SK-N-SH treated with all-trans-retinoic acid at 6 μM for 48 hours (cell line): ENCODE measurements at regions not wholly inside any gene's neighbourhood (a gene's known extent, or its start where the extent isn't known, plus 50 kb on each side); places are given as distances from the start of the nearest gene placed in this dataset.

Experiments used
- ATAC-seq: fragments of 200-7000 bp; cut with Tn5 transposase; 3 replicates; pipeline ENCODE4 v1.9.1; 2020; ENCODE audit warnings: mild to moderate bottlenecking, moderate library complexity
- ARNTL ChIP-seq: fragments of 450-650 bp; formaldehyde crosslinking; IDR thresholded peaks from 2 replicates; pipeline ENCODE4 v1.5.0; 2020; ENCODE audit warnings: low read depth, mild to moderate bottlenecking, moderate library complexity, borderline replicate concordance
- BACH2 ChIP-seq: fragments of 250-450 bp; sonication (Bioruptor Pico); IDR thresholded peaks from 2 replicates; pipeline ENCODE4 v1.9.0; 2021; ENCODE audit warnings: mild to moderate bottlenecking, borderline replicate concordance
- CREB5 ChIP-seq: fragments of 250-450 bp; sonication (Bioruptor Pico); IDR thresholded peaks from 2 replicates; pipeline ENCODE4 v1.5.1; 2020; ENCODE audit warnings: low read depth, mild to moderate bottlenecking, moderate library complexity
- CSDC2 ChIP-seq: fragments of 250-450 bp; sonication (Bioruptor Pico); IDR thresholded peaks from 2 replicates; pipeline ENCODE4 v1.5.0; 2020; ENCODE audit warnings: mild to moderate bottlenecking, moderate library complexity
- CSRNP3 ChIP-seq: fragments of 250-450 bp; sonication (Bioruptor Pico); IDR thresholded peaks from 2 replicates; pipeline ENCODE4 v1.5.1; 2021; ENCODE audit warnings: mild to moderate bottlenecking, moderate library complexity
- ESRRG ChIP-seq: fragments of 250-450 bp; sonication (Bioruptor Pico); IDR thresholded peaks from 2 replicates; pipeline ENCODE4 v1.6.1; 2021; ENCODE audit warnings: mild to moderate bottlenecking
- GLIS3 ChIP-seq: fragments of 250-450 bp; sonication (Bioruptor Pico); IDR thresholded peaks from 2 replicates; pipeline ENCODE4 v1.5.0; 2020; ENCODE audit warnings: mild to moderate bottlenecking, moderate library complexity
- ISL1 ChIP-seq: fragments of 250-450 bp; sonication (Bioruptor Pico); IDR thresholded peaks from 2 replicates; pipeline ENCODE4 v2.1.2; 2022; ENCODE audit warnings: mild to moderate bottlenecking, moderate library complexity
- OSR1 ChIP-seq: fragments of 250-450 bp; sonication (Bioruptor Pico); IDR thresholded peaks from 2 replicates; pipeline ENCODE4 v1.8.0; 2022; ENCODE audit warnings: moderate library complexity, mild to moderate bottlenecking, inconsistent platforms
- PPARA ChIP-seq: fragments of 250-450 bp; sonication (Bioruptor Pico); IDR thresholded peaks from 2 replicates; pipeline ENCODE4 v1.5.0; 2020; ENCODE audit warnings: mild to moderate bottlenecking, borderline replicate concordance
- RARB ChIP-seq: fragments of 250-450 bp; sonication (Bioruptor Pico); IDR thresholded peaks from 2 replicates; pipeline ENCODE4 v1.8.0; 2021; ENCODE audit warnings: mild to moderate bottlenecking, moderate library complexity
- SNAI2 ChIP-seq: fragments of 250-450 bp; sonication (Bioruptor Pico); IDR thresholded peaks from 2 replicates; pipeline ENCODE4 v1.5.0; 2020; ENCODE audit warnings: mild to moderate bottlenecking, moderate library complexity
- TCF4 ChIP-seq: fragments of 250-450 bp; sonication (Bioruptor Pico); IDR thresholded peaks from 2 replicates; pipeline ENCODE4 v1.8.0; 2021; ENCODE audit warnings: mild to moderate bottlenecking, moderate library complexity, borderline replicate concordance
- TOX ChIP-seq: fragments of 250-450 bp; sonication (Bioruptor Pico); IDR thresholded peaks from 2 replicates; pipeline ENCODE4 v1.8.0; 2021; ENCODE audit warnings: mild to moderate bottlenecking, moderate library complexity, borderline replicate concordance
- ZNF565 ChIP-seq: fragments of 450-650 bp; formaldehyde crosslinking; conservative IDR thresholded peaks from 2 replicates; pipeline ENCODE4 v1.5.0; 2020; ENCODE audit warnings: low read depth, mild to moderate bottlenecking, moderate library complexity
- ZNF70 ChIP-seq: fragments of 450-650 bp; formaldehyde crosslinking; IDR thresholded peaks from 2 replicates; pipeline ENCODE4 v1.5.0; 2020; ENCODE audit warnings: mild to moderate bottlenecking, moderate library complexity
- ZNF8 ChIP-seq: fragments of 450-650 bp; formaldehyde crosslinking; IDR thresholded peaks from 2 replicates; pipeline ENCODE4 v1.5.0; 2020; ENCODE audit warnings: mild to moderate bottlenecking, moderate library complexity
- TF ChIP-seq, protein P1 (sequence below): fragments of 250-450 bp; sonication (Bioruptor Pico); IDR thresholded peaks from 2 replicates; pipeline ENCODE4 v1.5.0; 2020; ENCODE audit warnings: mild to moderate bottlenecking, moderate library complexity
- TF ChIP-seq, protein P2 (sequence below): fragments of 250-450 bp; sonication (Bioruptor Pico); IDR thresholded peaks from 2 replicates; pipeline ENCODE4 v1.8.0; 2021; ENCODE audit warnings: low read depth, mild to moderate bottlenecking, moderate library complexity, borderline replicate concordance

GRCh38 chr4:121256887-121257466 is 92.9 kb upstream of the TNIP3 start (continued):
- no peak for TF ChIP-seq RARB (CRISPR knock-in tag)
- TF ChIP-seq, protein P1, sequence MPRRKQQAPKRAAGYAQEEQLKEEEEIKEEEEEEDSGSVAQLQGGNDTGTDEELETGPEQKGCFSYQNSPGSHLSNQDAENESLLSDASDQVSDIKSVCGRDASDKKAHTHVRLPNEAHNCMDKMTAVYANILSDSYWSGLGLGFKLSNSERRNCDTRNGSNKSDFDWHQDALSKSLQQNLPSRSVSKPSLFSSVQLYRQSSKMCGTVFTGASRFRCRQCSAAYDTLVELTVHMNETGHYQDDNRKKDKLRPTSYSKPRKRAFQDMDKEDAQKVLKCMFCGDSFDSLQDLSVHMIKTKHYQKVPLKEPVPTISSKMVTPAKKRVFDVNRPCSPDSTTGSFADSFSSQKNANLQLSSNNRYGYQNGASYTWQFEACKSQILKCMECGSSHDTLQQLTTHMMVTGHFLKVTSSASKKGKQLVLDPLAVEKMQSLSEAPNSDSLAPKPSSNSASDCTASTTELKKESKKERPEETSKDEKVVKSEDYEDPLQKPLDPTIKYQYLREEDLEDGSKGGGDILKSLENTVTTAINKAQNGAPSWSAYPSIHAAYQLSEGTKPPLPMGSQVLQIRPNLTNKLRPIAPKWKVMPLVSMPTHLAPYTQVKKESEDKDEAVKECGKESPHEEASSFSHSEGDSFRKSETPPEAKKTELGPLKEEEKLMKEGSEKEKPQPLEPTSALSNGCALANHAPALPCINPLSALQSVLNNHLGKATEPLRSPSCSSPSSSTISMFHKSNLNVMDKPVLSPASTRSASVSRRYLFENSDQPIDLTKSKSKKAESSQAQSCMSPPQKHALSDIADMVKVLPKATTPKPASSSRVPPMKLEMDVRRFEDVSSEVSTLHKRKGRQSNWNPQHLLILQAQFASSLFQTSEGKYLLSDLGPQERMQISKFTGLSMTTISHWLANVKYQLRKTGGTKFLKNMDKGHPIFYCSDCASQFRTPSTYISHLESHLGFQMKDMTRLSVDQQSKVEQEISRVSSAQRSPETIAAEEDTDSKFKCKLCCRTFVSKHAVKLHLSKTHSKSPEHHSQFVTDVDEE (CRISPR knock-in tag), result no peak
- no peak for TF ChIP-seq CSDC2 (CRISPR knock-in tag)
- TF ChIP-seq ESRRG (CRISPR knock-in tag), result no peak
- no peak for TF ChIP-seq SNAI2 (CRISPR knock-in tag)
- no peak for TF ChIP-seq GLIS3 (CRISPR knock-in tag)

DNA sequence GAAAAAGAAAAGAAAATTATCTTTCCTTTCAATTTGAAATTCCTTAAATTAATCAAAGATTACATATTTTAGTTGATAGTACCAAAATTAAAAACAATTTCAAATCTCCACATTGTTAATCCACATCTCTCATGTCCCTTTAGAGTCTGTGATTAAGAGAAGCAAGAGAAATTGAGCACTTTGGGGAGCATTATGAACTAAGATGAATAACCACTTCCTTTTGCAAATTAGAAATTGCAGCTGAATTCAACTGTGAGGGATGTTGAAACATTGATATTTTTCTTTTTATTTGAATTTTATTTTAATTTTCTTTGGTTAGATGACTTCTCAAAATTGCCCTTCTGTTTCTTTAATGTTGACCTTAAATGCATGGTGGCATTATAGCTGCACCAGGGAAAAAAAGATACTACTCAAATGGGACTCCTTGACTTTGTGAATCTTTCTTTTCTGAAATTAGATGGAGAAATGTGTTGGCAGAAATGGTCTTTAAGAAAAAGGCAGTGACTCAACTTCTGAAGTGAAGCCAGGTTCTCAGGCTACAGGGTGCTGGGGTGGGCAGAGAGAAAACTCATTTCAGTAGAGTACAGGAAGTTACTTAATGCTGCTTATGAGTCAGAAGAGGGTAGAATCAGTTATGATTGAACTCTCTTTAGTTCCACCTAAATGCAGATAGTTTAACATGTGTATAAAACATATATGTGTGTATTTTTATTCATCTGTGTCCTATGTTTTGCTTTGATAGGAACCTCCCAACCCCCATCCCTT is 92.0 kb upstream of the TNIP3 start:
- peak; percentile 69 for ATAC-seq
- no peak for TF ChIP-seq TOX (CRISPR knock-in tag)
- TF ChIP-seq CREB5, result no peak
- no peak for TF ChIP-seq CSRNP3 (CRISPR knock-in tag)
- no peak for TF ChIP-seq ARNTL (CRISPR knock-in tag)

GRCh38 chr4:121253961-121254360 is 89.8 kb upstream of the TNIP3 start:
- TF ChIP-seq ZNF565 (CRISPR knock-in tag) (no peak), ZNF8 (CRISPR knock-in tag) (no peak), PPARA (CRISPR knock-in tag) (no peak), ISL1 (CRISPR knock-in tag) (no peak), ESRRG (CRISPR knock-in tag) (no peak), OSR1 (CRISPR knock-in tag) (no peak), ZNF70 (no peak), GLIS3 (CRISPR knock-in tag) (no peak), ARNTL (CRISPR knock-in tag) (no peak), CSRNP3 (CRISPR knock-in tag) (no peak), CREB5 (no peak), BACH2 (CRISPR knock-in tag) (no peak), TCF4 (CRISPR knock-in tag) (no peak)
- TF ChIP-seq, protein P2, sequence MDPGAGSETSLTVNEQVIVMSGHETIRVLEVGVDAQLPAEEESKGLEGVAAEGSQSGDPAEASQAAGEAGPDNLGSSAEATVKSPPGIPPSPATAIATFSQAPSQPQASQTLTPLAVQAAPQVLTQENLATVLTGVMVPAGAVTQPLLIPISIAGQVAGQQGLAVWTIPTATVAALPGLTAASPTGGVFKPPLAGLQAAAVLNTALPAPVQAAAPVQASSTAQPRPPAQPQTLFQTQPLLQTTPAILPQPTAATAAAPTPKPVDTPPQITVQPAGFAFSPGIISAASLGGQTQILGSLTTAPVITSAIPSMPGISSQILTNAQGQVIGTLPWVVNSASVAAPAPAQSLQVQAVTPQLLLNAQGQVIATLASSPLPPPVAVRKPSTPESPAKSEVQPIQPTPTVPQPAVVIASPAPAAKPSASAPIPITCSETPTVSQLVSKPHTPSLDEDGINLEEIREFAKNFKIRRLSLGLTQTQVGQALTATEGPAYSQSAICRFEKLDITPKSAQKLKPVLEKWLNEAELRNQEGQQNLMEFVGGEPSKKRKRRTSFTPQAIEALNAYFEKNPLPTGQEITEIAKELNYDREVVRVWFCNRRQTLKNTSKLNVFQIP (CRISPR knock-in tag), result no peak
- no peak for ATAC-seq
